OCI-LY1 (cell line): ENCODE measurements at regions not wholly inside any gene's neighbourhood (a gene's known extent, or its start where the extent isn't known, plus 50 kb on each side); places are given as distances from the start of the nearest gene placed in this dataset.

Experiments used
- CTCF ChIP-seq: fragments of 200-600 bp; sonication (generic), shearing (Covaris generic); IDR thresholded peaks from 2 replicates; pipeline ENCODE4 v1.5.1; 2017; ENCODE audit warnings: mild to moderate bottlenecking, antibody characterized with exemption, low read length, moderate library complexity, mixed read lengths
- EZH2 ChIP-seq: fragments of 200-600 bp; sonication (generic), shearing (Covaris generic); IDR thresholded peaks from 2 replicates; pipeline ENCODE4 v1.8.0; 2017; ENCODE audit warnings: borderline replicate concordance, mixed run types, mild to moderate bottlenecking, antibody characterized with exemption, low read length, moderate library complexity, mixed read lengths

- TF ChIP-seq CTCF (no peak), EZH2 (no peak)
These were observed 353.9 kb upstream of the RARB start for GRCh38 chr3:25074149-25074548.
